OCI-LY1 (cell line): ENCODE measurements at regions not wholly inside any gene's neighbourhood (a gene's known extent, or its start where the extent isn't known, plus 50 kb on each side); places are given as distances from the start of the nearest gene placed in this dataset.

Experiments
- CTCF ChIP-seq: fragments of 200-600 bp; sonication (generic), shearing (Covaris generic); IDR thresholded peaks from 2 replicates; pipeline ENCODE4 v1.5.1; 2017; ENCODE audit warnings: mild to moderate bottlenecking, antibody characterized with exemption, low read length, moderate library complexity, mixed read lengths
- EZH2 ChIP-seq: fragments of 200-600 bp; sonication (generic), shearing (Covaris generic); IDR thresholded peaks from 2 replicates; pipeline ENCODE4 v1.8.0; 2017; ENCODE audit warnings: borderline replicate concordance, mixed run types, mild to moderate bottlenecking, antibody characterized with exemption, low read length, moderate library complexity, mixed read lengths

GRCh38 chr2:217282531-217282930 is 422.7 kb upstream of the TNP1 start:
- TF ChIP-seq EZH2 (no peak), CTCF (no peak)
